ENCODE measurements at regions not wholly inside any gene's neighbourhood (a gene's known extent, or its start where the extent isn't known, plus 50 kb on each side); places are given as distances from the start of the nearest gene placed in this dataset.

DNA sequence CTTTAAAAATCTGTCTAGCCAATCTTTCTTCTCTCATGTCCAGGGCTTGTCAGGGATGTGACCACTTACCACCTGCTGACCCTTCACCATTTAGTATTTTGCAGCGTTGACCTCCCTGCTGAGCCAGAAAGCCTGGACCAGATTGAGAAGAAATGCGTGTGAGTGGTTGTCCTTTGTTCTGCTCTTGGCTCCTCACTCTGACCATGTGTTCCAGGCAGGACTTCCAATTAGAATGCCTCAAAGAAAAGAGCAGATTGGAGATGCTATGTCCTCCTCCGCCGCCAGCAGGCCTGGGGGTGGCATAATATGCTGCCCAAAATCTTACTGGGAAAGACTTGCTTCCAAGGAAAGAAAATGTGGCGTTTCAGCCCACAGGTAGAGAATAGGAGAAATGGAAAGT lies 894.1 kb downstream of the SLC4A3 start:
- Mint-ChIP-seq H3K27ac (no peak overlapping the region), H3K9me3 (no peaks in the 10 kb centered on the region), H3K36me3 (no peaks in the 10 kb centered on the region), H3K27me3 (no peaks in the 10 kb centered on the region), H3K4me1 (ENCODE audit: unreplicated experiment) (peaks cover 4% of the 10 kb centered on the region), H3K4me3 (no peak overlapping the region)
- TF ChIP-seq, protein P1, sequence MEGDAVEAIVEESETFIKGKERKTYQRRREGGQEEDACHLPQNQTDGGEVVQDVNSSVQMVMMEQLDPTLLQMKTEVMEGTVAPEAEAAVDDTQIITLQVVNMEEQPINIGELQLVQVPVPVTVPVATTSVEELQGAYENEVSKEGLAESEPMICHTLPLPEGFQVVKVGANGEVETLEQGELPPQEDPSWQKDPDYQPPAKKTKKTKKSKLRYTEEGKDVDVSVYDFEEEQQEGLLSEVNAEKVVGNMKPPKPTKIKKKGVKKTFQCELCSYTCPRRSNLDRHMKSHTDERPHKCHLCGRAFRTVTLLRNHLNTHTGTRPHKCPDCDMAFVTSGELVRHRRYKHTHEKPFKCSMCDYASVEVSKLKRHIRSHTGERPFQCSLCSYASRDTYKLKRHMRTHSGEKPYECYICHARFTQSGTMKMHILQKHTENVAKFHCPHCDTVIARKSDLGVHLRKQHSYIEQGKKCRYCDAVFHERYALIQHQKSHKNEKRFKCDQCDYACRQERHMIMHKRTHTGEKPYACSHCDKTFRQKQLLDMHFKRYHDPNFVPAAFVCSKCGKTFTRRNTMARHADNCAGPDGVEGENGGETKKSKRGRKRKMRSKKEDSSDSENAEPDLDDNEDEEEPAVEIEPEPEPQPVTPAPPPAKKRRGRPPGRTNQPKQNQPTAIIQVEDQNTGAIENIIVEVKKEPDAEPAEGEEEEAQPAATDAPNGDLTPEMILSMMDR (conservative IDR thresholded peaks at IDR 0.05) = no peak
- no peak for DNase-seq (ENCODE audit: extremely low spot score, unreplicated experiment)

DNA sequence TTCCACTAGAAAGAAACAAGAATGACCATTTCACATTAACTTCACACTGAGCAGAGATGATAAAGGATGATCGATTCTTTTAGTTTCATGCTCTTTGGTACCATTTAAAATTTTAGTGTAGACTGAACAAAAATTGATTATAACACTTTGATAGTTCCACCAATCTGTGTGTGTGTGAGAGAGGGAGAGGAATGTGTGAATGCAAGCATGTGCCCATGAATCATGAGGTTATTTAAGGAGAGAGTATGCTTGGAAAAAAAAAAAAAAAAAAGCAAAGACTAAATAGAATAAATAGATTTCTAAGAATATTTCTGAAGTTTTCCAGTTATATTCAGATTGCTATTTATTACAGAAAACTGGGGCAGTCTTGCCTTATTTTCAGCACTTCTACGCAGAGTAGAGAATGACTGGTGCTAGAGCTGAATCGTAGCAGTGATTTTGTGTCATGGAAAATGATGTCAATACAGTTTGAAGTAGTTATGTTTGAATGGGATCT lies 900.8 kb downstream of the SLC4A3 start:
- no peak for DNase-seq (ENCODE audit: extremely low spot score, unreplicated experiment)
- Mint-ChIP-seq H3K9me3 (peaks cover 10% of the 10 kb centered on the region), H3K4me3 (no peak overlapping the region), H3K36me3 (peaks cover 4% of the 10 kb centered on the region), H3K27me3 (no peaks in the 10 kb centered on the region), H3K27ac (no peak overlapping the region), H3K4me1 (ENCODE audit: unreplicated experiment) (no peaks in the 10 kb centered on the region)
- TF ChIP-seq, protein P1 (conservative IDR thresholded peaks at IDR 0.05) = no peak

DNA sequence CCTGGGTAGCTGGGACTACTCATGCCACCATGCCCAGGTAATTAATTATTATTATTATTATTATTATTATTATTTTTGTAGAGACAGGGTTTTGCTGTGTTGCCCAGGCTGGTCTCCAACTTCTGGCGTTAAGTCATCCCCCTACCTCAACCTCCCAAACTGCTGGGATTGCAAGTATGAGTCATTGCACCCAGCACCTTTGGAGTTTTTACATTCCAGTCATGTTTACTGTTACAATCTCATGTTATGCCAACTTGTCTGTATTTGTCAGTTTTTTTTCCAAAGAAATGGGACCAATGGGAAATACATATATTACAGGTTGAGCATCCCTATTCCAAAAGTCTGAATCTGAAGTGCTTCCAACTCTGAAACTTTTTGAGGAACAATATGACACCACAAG lies 903.8 kb downstream of the SLC4A3 start:
- Mint-ChIP-seq H3K4me3 (no peak overlapping the region), H3K9me3 (peaks cover 17% of the 10 kb centered on the region), H3K27me3 (no peaks in the 10 kb centered on the region), H3K36me3 (peaks cover 8% of the 10 kb centered on the region), H3K4me1 (ENCODE audit: unreplicated experiment) (no peaks in the 10 kb centered on the region), H3K27ac (no peak overlapping the region)
- TF ChIP-seq, protein P1 (conservative IDR thresholded peaks at IDR 0.05) = no peak
- no peak for DNase-seq (ENCODE audit: extremely low spot score, unreplicated experiment)

DNA sequence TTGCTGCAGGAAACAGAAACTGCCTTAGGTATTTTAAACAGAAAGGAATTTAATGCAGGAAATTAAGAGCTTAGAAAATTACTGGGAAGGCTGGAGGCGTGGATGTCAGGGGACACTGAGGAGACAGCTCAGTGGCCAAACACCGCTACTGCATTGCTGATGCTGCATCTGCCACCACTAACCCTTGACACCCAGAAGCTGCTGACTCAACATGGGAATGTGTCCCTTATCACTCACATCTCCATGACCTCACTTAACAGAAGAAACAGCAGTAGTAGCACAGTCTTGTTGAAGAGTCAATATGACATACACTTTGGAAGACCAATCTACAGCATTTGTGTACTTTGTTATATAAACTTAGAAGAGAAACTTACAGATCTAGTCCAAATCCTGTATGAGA lies 906.1 kb downstream of the SLC4A3 start:
- Mint-ChIP-seq H3K36me3 (peaks cover 8% of the 10 kb centered on the region), H3K9me3 (peaks cover 17% of the 10 kb centered on the region), H3K27me3 (no peaks in the 10 kb centered on the region), H3K4me3 (no peak overlapping the region), H3K27ac (peak overlapping the region; percentile 53), H3K4me1 (ENCODE audit: unreplicated experiment) (no peaks in the 10 kb centered on the region)
- TF ChIP-seq, protein P1 (conservative IDR thresholded peaks at IDR 0.05) = peak; percentile 68
- no peak for DNase-seq (ENCODE audit: extremely low spot score, unreplicated experiment)

DNA sequence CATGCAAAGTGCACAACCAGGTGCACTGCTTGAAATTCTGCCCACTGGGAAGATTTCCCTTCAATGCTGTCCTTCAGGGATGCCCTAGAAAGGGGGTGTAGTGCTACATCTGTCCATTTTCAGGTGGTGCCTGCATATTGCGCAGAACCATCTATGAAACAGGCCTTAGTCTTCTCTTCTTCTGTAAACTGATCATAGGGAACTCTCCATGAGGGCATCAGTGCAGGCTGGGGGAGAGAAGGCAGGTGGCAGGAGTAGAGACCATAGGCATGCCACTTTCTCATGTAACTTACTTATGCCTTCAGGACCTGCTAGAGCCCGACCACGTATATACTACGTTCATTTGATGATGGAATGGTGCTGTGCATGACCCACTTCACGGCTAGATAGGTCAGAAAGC lies 912.1 kb downstream of the SLC4A3 start:
- peaks cover 23% of the 10 kb centered on the region for H3K9me3 Mint-ChIP-seq
- DNase-seq (ENCODE audit: extremely low spot score, unreplicated experiment) = no peak
- H3K36me3 Mint-ChIP-seq = peaks cover 4% of the 10 kb centered on the region
- H3K27me3 Mint-ChIP-seq = no peaks in the 10 kb centered on the region
- H3K4me1 Mint-ChIP-seq (ENCODE audit: unreplicated experiment) = no peaks in the 10 kb centered on the region
- H3K4me3 Mint-ChIP-seq = no peak overlapping the region
- no peak overlapping the region for H3K27ac Mint-ChIP-seq
- TF ChIP-seq, protein P1 (conservative IDR thresholded peaks at IDR 0.05) = no peak

DNA sequence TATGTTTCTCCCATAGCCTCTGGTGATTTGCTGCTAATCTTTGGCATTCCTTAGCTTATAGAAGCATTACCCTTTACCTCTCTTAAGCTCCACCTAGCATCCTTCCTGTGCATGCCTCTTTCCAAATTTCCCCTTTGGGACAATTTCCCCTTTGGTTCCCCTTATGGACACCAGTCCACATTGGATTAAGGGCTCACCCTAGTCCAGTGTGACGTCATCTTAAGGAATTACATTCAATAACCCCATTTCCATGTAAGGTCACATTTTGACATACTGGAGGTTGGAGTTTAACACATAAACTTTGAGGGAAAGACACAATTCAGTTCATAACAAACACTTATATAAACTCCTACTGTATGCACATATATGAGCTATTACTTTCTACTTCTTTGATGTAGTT lies 916.6 kb downstream of the SLC4A3 start:
- Mint-ChIP-seq H3K4me3 (no peak overlapping the region), H3K4me1 (ENCODE audit: unreplicated experiment) (no peaks in the 10 kb centered on the region)

More for the DNA sequence above, 916.6 kb downstream of the SLC4A3 start:
- H3K27ac Mint-ChIP-seq = no peak overlapping the region
- H3K9me3 Mint-ChIP-seq = peaks cover 22% of the 10 kb centered on the region
- no peaks in the 10 kb centered on the region for H3K36me3 Mint-ChIP-seq
- TF ChIP-seq, protein P1 (conservative IDR thresholded peaks at IDR 0.05) = no peak
- DNase-seq (ENCODE audit: extremely low spot score, unreplicated experiment) = no peak
- H3K27me3 Mint-ChIP-seq = no peaks in the 10 kb centered on the region
